Natural killer cell (primary cell): ENCODE measurements at regions not wholly inside any gene's neighbourhood (a gene's known extent, or its start where the extent isn't known, plus 50 kb on each side); places are given as distances from the start of the nearest gene placed in this dataset.

Source experiments
- ATAC-seq, 3 donors: fragments of 150-1000 bp in 2 of 3; fragments of 200-7000 bp in 1 of 3; cut with Tn5 transposase; 1 replicate in 1 of 3; 2 replicates in 2 of 3; pipeline ENCODE4 v1.10.0; 2021; ENCODE audit warnings: mild to moderate bottlenecking in 2 of 3, moderate library complexity in 2 of 3
- DNase-seq, 2 donors: peaks; one replicate each; pipeline versions ENCODE4 v3.0.0 to v3.0.0-alpha.2; 2013 to 2021; ENCODE audit warnings: mixed read lengths in 1 of 2
- H3K27ac ChIP-seq: one replicate; pipeline ENCODE4 v1.5.1; 2013; ENCODE audit warnings: mild to moderate bottlenecking, low read length
- H3K27me3 ChIP-seq: one replicate; pipeline ENCODE4 v1.6.1; 2013; ENCODE audit warnings: low read length; ENCODE audit not compliant: control insufficient read depth, insufficient read depth
- H3K36me3 ChIP-seq: one replicate; pipeline ENCODE4 v1.6.1; 2013; ENCODE audit warnings: low read length; ENCODE audit not compliant: control insufficient read depth, insufficient read depth
- H3K4me1 ChIP-seq: one replicate; pipeline ENCODE4 v1.6.1; 2013; ENCODE audit warnings: low read length; ENCODE audit not compliant: control insufficient read depth, insufficient read depth
- H3K4me3 ChIP-seq: one replicate; pipeline ENCODE4 v1.5.1; 2013; ENCODE audit warnings: low read length
- H3K9me3 ChIP-seq: one replicate; pipeline ENCODE4 v1.6.1; 2013; ENCODE audit warnings: low read length; ENCODE audit not compliant: control insufficient read depth, insufficient read depth
- H3K27ac Mint-ChIP-seq, 2 donors: one replicate each; pipeline ENCODE4 v1.8.0; 2022; ENCODE audit warnings: mild to moderate bottlenecking in 2 of 2, mixed read lengths in 2 of 2, moderate library complexity in 1 of 2
- H3K27me3 Mint-ChIP-seq, 2 donors: one replicate each; pipeline ENCODE4 v1.8.0; 2022; ENCODE audit warnings: low read depth in 2 of 2, mixed read lengths in 2 of 2
- H3K36me3 Mint-ChIP-seq: one replicate; pipeline ENCODE4 v1.8.0; 2022; ENCODE audit warnings: mixed read lengths
- H3K4me1 Mint-ChIP-seq, 2 donors: one replicate each; pipeline ENCODE4 v1.8.0; 2022; ENCODE audit warnings: mixed read lengths in 2 of 2
- H3K4me3 Mint-ChIP-seq: one replicate; pipeline ENCODE4 v1.8.0; 2022; ENCODE audit warnings: mild to moderate bottlenecking, moderate library complexity, mixed read lengths
- H3K9me3 Mint-ChIP-seq, 2 donors: one replicate each; pipeline ENCODE4 v1.8.0; 2022; ENCODE audit warnings: mixed read lengths in 2 of 2
- WGBS: methylation state at CpG from one replicate; pipeline ENCODE4 v1.1.7; 2013; ENCODE audit warnings: missing lambda C conversion rate; ENCODE audit not compliant: insufficient coverage; 5-methylcytosine and 5-hydroxymethylcytosine counted together
- intact Hi-C: fragments of 100-400 bp; cut with micrococcal nuclease; formaldehyde crosslinking; loops from one replicate; pipeline ENCODE4 v1.14.2; 2022
- TF ChIP-seq, protein P1 (sequence below): fragments of 200-600 bp; IDR thresholded peaks from one replicate; pipeline ENCODE4 v1.8.0; 2022; ENCODE audit warnings: antibody characterized with exemption

DNA sequence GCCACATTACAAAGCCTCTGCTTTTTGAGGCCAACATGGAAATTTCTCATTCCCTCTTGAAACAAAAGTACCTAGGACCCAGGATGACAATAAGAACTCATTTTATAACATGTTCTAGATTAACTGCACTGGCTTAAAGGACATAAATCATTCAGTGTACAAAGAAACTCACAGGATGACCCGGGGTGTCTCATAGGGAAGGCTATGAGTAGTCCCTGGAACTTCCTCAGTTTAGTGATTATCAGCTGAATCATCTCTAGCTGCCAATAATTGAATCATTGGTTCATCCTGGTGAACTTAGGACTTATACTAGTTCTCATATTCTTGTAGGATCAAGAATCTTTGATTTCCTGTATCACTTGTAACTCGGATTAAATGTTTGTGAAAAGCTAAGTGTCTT, 95.8 kb upstream of the WDR1 start:
- intact Hi-C loops = no loop called here
- no peak overlapping the region for H3K27ac Mint-ChIP-seq
- Histone ChIP-seq H3K36me3 (no peaks in the 10 kb centered on the region), H3K9me3 (no peaks in the 10 kb centered on the region), H3K4me1 (no peaks in the 10 kb centered on the region), H3K27ac (no peak overlapping the region), H3K27me3 (no peaks in the 10 kb centered on the region), H3K4me3 (no peak overlapping the region)
- H3K9me3 Mint-ChIP-seq = no peaks in the 10 kb centered on the region
- no CpG with 5 or more reads among the region's 2 CpGs for WGBS
- ATAC-seq (no peak), DNase-seq (no peak)
- no peaks in the 10 kb centered on the region for H3K4me1 Mint-ChIP-seq
- no peak overlapping the region for H3K4me3 Mint-ChIP-seq
- TF ChIP-seq, protein P1, sequence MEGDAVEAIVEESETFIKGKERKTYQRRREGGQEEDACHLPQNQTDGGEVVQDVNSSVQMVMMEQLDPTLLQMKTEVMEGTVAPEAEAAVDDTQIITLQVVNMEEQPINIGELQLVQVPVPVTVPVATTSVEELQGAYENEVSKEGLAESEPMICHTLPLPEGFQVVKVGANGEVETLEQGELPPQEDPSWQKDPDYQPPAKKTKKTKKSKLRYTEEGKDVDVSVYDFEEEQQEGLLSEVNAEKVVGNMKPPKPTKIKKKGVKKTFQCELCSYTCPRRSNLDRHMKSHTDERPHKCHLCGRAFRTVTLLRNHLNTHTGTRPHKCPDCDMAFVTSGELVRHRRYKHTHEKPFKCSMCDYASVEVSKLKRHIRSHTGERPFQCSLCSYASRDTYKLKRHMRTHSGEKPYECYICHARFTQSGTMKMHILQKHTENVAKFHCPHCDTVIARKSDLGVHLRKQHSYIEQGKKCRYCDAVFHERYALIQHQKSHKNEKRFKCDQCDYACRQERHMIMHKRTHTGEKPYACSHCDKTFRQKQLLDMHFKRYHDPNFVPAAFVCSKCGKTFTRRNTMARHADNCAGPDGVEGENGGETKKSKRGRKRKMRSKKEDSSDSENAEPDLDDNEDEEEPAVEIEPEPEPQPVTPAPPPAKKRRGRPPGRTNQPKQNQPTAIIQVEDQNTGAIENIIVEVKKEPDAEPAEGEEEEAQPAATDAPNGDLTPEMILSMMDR = no peak
- H3K27me3 Mint-ChIP-seq = peaks cover 0 to 5% of the 10 kb centered on the region in 2 donors
- H3K36me3 Mint-ChIP-seq = no peaks in the 10 kb centered on the region

DNA sequence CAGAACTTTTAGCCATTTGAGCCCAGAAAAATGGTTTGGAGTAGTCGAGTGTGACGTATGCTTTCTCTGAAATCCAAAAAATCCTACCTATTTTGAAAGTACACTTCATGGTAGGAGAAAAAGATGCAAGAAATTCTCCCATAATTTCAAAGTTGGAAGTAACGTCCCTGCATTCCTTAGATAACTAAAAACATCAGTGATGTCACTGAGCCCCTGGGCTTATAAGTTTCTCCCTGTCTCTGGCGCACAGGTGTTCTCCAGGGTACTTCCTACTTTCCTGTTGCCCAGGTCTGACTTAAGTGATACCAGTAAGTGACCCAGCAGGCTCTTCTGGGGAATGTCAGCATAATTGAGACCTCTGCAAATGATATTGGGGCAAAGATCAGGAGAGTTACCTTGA, 90.5 kb upstream of the WDR1 start:
- 89% methylated on average over 3 of the region's 4 CpGs for WGBS
- peaks cover 0 to 5% of the 10 kb centered on the region in 2 donors for H3K4me1 Mint-ChIP-seq
- H3K9me3 Mint-ChIP-seq = no peaks in the 10 kb centered on the region
- Histone ChIP-seq H3K27ac (no peak overlapping the region), H3K27me3 (no peaks in the 10 kb centered on the region), H3K36me3 (no peaks in the 10 kb centered on the region), H3K9me3 (no peaks in the 10 kb centered on the region), H3K4me3 (no peak overlapping the region), H3K4me1 (no peaks in the 10 kb centered on the region)
- DNase-seq = no peak
- peaks cover 0 to 8% of the 10 kb centered on the region in 2 donors for H3K27me3 Mint-ChIP-seq
- no peak for ATAC-seq
- H3K4me3 Mint-ChIP-seq = no peak overlapping the region
- no peak overlapping the region for H3K27ac Mint-ChIP-seq
- no peaks in the 10 kb centered on the region for H3K36me3 Mint-ChIP-seq
- TF ChIP-seq, protein P1 = no peak
- intact Hi-C loops = no loop called here

DNA sequence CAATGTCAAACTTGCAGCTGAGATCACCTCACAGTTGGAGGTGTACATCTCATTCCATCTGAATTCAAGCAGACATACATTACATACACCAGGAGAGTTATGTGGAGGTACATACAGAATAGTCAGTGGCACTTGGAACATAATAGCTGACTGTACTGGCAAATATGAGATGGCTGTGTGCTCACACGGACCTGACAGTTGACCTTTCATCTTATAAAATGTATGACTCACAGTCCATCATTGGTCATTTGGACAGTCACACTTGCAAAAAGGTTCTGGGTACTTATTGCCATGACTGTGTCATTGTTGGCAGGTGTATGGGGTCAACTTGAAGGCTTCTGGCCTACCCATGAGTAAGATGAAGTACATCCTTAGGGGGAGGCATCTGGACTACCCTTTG, 88.6 kb upstream of the WDR1 start:
- ATAC-seq = no peak
- Mint-ChIP-seq H3K9me3 (no peaks in the 10 kb centered on the region), H3K27ac (no peak overlapping the region), H3K36me3 (no peaks in the 10 kb centered on the region), H3K27me3 (peaks cover 6 to 13% of the 10 kb centered on the region in 2 donors), H3K4me3 (no peak overlapping the region), H3K4me1 (peaks cover 0 to 5% of the 10 kb centered on the region in 2 donors)
- Histone ChIP-seq H3K9me3 (no peaks in the 10 kb centered on the region), H3K36me3 (no peaks in the 10 kb centered on the region), H3K27ac (no peak overlapping the region), H3K27me3 (no peaks in the 10 kb centered on the region), H3K4me1 (no peaks in the 10 kb centered on the region), H3K4me3 (no peak overlapping the region)
- no peak for DNase-seq
- TF ChIP-seq, protein P1 = no peak
- WGBS = 88% methylated on average over 1 of the region's 1 CpG
- intact Hi-C loops = no loop called here

DNA sequence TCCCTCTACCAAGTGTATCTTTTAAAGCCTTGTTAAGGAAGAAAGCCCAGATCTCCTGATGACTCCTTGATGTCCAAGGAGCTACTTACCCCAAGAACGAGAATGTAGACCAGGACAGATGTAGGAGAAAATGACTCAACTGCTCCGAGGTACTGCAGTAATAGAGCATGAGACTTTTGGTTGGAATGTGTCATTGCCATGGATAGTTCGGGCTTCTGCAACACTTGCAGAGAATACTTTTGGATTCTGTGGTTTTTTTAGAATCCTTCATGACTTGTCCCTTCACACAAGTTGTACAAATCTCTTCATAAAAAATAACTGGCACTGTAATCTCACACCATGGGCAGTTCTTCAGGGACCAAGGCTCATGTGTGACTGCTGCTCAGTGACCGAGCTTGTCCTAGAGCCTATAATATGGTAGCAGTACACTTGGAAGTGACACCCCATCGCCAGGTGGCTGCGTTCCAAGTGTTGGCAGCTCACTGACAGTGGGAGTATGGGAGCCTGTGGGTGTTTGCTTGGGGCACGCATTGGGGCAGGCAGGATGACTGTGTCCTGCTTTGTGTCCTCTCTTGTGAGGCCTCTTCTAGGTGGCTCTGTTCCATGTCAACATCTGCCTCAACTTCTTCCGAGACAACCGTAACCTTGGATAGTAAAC, 87.9 kb upstream of the WDR1 start:
- H3K9me3 ChIP-seq = no peaks in the 10 kb centered on the region
- TF ChIP-seq, protein P1 = no peak
- Mint-ChIP-seq H3K4me3 (no peak overlapping the region), H3K4me1 (peaks cover 0 to 5% of the 10 kb centered on the region in 2 donors), H3K36me3 (no peaks in the 10 kb centered on the region), H3K27ac (no peak overlapping the region), H3K9me3 (no peaks in the 10 kb centered on the region), H3K27me3 (peaks cover 8 to 16% of the 10 kb centered on the region in 2 donors)
- no peak for ATAC-seq
- H3K27ac ChIP-seq = no peak overlapping the region
- intact Hi-C loops = no loop called here
- no peaks in the 10 kb centered on the region for H3K4me1 ChIP-seq
- WGBS = 88% methylated on average over 9 of the region's 9 CpGs
- DNase-seq = no peak
- H3K36me3 ChIP-seq = no peaks in the 10 kb centered on the region
- no peak overlapping the region for H3K4me3 ChIP-seq
- H3K27me3 ChIP-seq = no peaks in the 10 kb centered on the region
